ENCODE measurements at regions not wholly inside any gene's neighbourhood (a gene's known extent, or its start where the extent isn't known, plus 50 kb on each side); places are given as distances from the start of the nearest gene placed in this dataset.

DNA sequence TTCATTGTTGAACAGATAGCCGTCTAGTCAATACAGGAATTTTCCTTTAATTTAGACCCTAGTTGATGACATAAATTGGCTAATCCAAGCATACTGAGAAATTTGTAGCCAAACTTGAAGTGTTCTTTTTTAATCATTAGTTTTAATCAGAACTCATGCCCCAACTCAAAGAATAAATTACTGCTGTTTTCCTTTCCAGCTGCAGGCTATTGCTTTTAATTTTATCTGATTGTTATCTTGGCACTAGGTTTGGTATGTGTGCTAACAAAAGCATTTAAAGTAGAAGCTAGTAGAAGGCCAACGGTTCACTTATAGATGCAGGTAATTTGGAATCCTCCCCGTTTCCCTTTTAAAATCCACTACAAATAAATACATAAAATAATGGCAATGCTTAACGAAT, 188.5 kb downstream of the CD109 start:
- in situ Hi-C loops (cut with MboI; ENCODE audit: low sequenced_read_pairs, unreplicated experiment) = no loop called here
- TF ChIP-seq, protein P1, sequence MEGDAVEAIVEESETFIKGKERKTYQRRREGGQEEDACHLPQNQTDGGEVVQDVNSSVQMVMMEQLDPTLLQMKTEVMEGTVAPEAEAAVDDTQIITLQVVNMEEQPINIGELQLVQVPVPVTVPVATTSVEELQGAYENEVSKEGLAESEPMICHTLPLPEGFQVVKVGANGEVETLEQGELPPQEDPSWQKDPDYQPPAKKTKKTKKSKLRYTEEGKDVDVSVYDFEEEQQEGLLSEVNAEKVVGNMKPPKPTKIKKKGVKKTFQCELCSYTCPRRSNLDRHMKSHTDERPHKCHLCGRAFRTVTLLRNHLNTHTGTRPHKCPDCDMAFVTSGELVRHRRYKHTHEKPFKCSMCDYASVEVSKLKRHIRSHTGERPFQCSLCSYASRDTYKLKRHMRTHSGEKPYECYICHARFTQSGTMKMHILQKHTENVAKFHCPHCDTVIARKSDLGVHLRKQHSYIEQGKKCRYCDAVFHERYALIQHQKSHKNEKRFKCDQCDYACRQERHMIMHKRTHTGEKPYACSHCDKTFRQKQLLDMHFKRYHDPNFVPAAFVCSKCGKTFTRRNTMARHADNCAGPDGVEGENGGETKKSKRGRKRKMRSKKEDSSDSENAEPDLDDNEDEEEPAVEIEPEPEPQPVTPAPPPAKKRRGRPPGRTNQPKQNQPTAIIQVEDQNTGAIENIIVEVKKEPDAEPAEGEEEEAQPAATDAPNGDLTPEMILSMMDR (IDR thresholded peaks at IDR 0.05; ENCODE audit: borderline replicate concordance, control extremely low read depth, extremely low read depth, insufficient read depth, missing control alignments) = no peak
- no peak for DNase-seq (ENCODE audit: low spot score)

DNA sequence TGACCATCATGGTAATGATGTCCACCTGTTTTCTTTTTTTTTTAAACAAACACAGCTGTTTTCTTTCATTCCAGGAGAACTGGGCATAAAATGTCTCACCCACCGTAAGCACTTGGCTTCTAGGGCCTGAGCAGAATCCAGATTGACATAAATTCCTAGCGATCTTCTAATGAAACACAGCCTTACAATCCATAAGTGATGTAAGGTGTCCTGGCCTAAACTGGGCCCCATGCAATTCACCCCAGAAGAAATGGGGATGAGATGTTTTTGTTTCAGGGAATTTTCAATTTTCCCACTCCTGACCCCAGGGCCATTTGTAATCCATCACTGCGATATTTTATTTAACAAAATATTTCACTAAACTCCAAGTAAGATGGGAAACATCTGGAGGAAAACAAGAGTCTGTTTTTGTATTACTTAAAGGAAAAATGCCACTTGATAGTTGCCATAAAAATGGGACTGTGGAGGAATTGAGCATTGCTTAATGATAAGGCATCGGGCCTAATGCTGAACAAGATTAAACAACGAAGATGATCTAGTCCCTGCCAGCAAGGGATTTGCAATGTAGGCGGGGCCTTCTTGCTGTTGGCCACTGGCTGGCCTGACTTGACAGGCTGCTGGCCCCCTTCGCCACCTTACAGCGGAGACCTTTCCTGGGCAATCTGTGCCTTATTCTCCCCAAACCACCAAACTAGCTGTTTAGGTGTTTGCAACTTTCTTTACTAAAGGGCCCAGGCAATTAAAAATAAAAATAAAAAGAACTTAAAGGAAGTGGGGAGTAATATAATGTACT, 183.7 kb downstream of the CD109 start:
- TF ChIP-seq, protein P1 (IDR thresholded peaks at IDR 0.05; ENCODE audit: borderline replicate concordance, control extremely low read depth, extremely low read depth, insufficient read depth, missing control alignments) = no peak
- in situ Hi-C loops (cut with MboI; ENCODE audit: low sequenced_read_pairs, unreplicated experiment) = no loop called here
- DNase-seq (ENCODE audit: low spot score) = no peak

DNA sequence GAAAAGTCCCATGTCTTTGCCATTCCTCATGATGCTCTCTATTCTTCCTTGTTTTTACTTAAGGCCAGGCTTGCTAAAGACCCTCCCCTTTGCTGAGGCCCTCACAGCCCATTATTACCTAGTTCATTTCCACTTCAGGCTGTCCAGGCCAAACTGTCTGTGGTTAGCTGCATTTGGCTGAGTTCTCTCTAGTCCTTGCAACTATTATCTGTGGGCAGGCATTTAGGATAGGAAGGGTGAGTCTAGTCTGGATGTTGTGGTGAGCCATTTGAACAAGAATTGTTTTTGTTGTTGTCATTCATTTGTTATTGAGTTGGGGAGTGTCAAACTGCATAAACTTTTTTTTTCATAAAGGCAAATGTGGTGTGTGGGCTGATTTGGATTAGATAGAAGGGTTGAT, 182.4 kb downstream of the CD109 start:
- TF ChIP-seq, protein P1 (IDR thresholded peaks at IDR 0.05; ENCODE audit: borderline replicate concordance, control extremely low read depth, extremely low read depth, insufficient read depth, missing control alignments) = no peak
- no peak for DNase-seq (ENCODE audit: low spot score)
- in situ Hi-C loops (cut with MboI; ENCODE audit: low sequenced_read_pairs, unreplicated experiment) = no loop called here

Measured in GM13976 (cell line).